Thoracic aorta (tissue), 2 donors: ENCODE measurements at regions not wholly inside any gene's neighbourhood (a gene's known extent, or its start where the extent isn't known, plus 50 kb on each side); places are given as distances from the start of the nearest gene placed in this dataset.

Experiments
- ATAC-seq: fragments of 150-250 bp; one replicate; pipeline ENCODE4 v1.8.0; 2017; ENCODE audit warnings: low read depth; ENCODE audit not compliant: insufficient number of reproducible peaks, low FRiP score
- DNase-seq: peaks from one replicate; pipeline ENCODE4 v3.0.0-alpha.2; 2020; ENCODE audit warnings: low spot score
- H3K27ac ChIP-seq, 2 donors: fragments of 200-600 bp; sonication (generic); 1 replicate in 1 of 2; 2 replicates in 1 of 2; pipeline ENCODE4 v1.5.1; 2016; ENCODE audit warnings: mild to moderate bottlenecking in 2 of 2, moderate library complexity in 2 of 2
- H3K27me3 ChIP-seq: fragments of 200-600 bp; sonication (generic); replicated peaks from 2 replicates; pipeline ENCODE4 v1.6.0; 2016; ENCODE audit warnings: mild to moderate bottlenecking; ENCODE audit not compliant: insufficient read depth
- H3K36me3 ChIP-seq: fragments of 200-600 bp; sonication (generic); one replicate; pipeline ENCODE4 v1.5.1; 2016
- H3K4me1 ChIP-seq, 2 donors: fragments of 200-600 bp; sonication (generic); 1 replicate in 1 of 2; 2 replicates in 1 of 2; pipeline versions ENCODE4 v1.5.1 to v1.6.0; 2016; ENCODE audit warnings: low read depth in 2 of 2, mild to moderate bottlenecking in 1 of 2; ENCODE audit not compliant: control insufficient read depth in 1 of 2
- H3K4me3 ChIP-seq: fragments of 200-600 bp; sonication (generic); 2 replicates; pipeline ENCODE4 v1.5.1; 2016; ENCODE audit warnings: mild to moderate bottlenecking
- H3K9me3 ChIP-seq: fragments of 200-600 bp; sonication (generic); 2 replicates; pipeline ENCODE4 v1.5.1; 2016
- CTCF ChIP-seq: fragments of 200-600 bp; sonication (generic); IDR thresholded peaks from one replicate; pipeline ENCODE4 v1.5.1; 2019; ENCODE audit warnings: antibody characterized with exemption

DNA sequence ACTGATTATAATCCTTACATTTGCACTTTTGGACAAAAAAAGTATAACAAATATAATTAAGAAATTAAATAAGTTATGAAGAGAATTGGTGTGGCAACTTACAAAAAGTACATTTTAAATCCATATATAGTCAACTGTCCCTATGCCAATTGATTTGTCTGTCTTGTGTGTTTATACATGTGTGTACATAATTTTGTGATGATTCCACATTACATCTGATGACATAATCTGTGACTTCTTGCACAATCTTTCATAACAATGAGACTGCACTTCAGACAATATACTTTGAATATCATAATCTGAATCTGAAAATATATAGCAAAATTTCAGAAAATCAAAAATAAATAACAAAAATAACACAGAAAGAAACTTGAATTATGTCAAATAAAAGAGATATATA lies 953.4 kb downstream of the FAT4 start:
- H3K4me1 ChIP-seq, result no peaks in the 10 kb centered on the region
- ATAC-seq (no peak), DNase-seq (no peak)

GRCh38 chr4:126269106-126269505 lies 954.4 kb downstream of the FAT4 start:
- ATAC-seq (no peak), DNase-seq (no peak)
- Histone ChIP-seq H3K36me3 (no peaks in the 10 kb centered on the region), H3K27ac (no peak overlapping the region), H3K4me3 (no peak overlapping the region), H3K4me1 (no peaks in the 10 kb centered on the region), H3K27me3 (no peaks in the 10 kb centered on the region), H3K9me3 (no peaks in the 10 kb centered on the region)
- no peak for TF ChIP-seq CTCF

More for the DNA sequence above, 953.4 kb downstream of the FAT4 start:
- Histone ChIP-seq H3K27ac (no peak overlapping the region), H3K4me3 (no peak overlapping the region), H3K36me3 (no peaks in the 10 kb centered on the region), H3K9me3 (no peaks in the 10 kb centered on the region), H3K27me3 (no peaks in the 10 kb centered on the region)
- no peak for TF ChIP-seq CTCF

GRCh38 chr4:126271292-126271691 lies 956.5 kb downstream of the FAT4 start:
- no peaks in the 10 kb centered on the region for H3K27me3 ChIP-seq
- no peaks in the 10 kb centered on the region for H3K4me1 ChIP-seq
- H3K9me3 ChIP-seq, result no peaks in the 10 kb centered on the region
- no peak for DNase-seq
- H3K36me3 ChIP-seq, result no peaks in the 10 kb centered on the region
- no peak overlapping the region for H3K4me3 ChIP-seq
- no peak for TF ChIP-seq CTCF
- H3K27ac ChIP-seq, result no peak overlapping the region
- ATAC-seq, result no peak

DNA sequence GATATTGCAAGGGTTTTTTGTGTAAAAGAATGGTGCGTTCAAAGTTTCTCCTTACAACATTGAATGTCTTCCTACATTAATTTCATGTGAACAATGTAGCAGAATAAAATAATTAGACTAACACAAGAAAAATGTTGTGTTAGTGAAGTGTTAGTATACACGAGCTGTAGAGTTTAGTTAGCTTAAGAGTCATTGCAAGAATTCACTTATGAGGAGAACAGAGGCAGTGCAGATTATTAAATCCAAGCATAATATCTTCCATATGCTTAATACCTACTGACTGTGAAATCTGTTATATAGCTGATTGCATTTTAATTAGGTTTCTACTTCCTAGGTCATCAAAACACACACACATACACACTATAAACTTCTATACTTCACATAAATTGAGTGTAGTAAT lies 959.0 kb downstream of the FAT4 start:
- Histone ChIP-seq H3K27me3 (no peaks in the 10 kb centered on the region), H3K36me3 (no peaks in the 10 kb centered on the region), H3K27ac (no peak overlapping the region), H3K4me1 (no peaks in the 10 kb centered on the region), H3K9me3 (no peaks in the 10 kb centered on the region), H3K4me3 (no peak overlapping the region)
- no peak for ATAC-seq
- no peak for DNase-seq
- TF ChIP-seq CTCF, result no peak

GRCh38 chr4:126291886-126292285 lies 977.1 kb downstream of the FAT4 start:
- Histone ChIP-seq H3K9me3 (no peaks in the 10 kb centered on the region), H3K4me1 (no peaks in the 10 kb centered on the region), H3K4me3 (no peak overlapping the region), H3K27ac (no peak overlapping the region), H3K36me3 (no peaks in the 10 kb centered on the region), H3K27me3 (no peaks in the 10 kb centered on the region)
- TF ChIP-seq CTCF, result no peak
- DNase-seq (no peak), ATAC-seq (no peak)
